ENCODE measurements at regions not wholly inside any gene's neighbourhood (a gene's known extent, or its start where the extent isn't known, plus 50 kb on each side); places are given as distances from the start of the nearest gene placed in this dataset.
A peak's percentile ranks its signal among the peaks of the same experiment; 100 is the strongest.

DNA sequence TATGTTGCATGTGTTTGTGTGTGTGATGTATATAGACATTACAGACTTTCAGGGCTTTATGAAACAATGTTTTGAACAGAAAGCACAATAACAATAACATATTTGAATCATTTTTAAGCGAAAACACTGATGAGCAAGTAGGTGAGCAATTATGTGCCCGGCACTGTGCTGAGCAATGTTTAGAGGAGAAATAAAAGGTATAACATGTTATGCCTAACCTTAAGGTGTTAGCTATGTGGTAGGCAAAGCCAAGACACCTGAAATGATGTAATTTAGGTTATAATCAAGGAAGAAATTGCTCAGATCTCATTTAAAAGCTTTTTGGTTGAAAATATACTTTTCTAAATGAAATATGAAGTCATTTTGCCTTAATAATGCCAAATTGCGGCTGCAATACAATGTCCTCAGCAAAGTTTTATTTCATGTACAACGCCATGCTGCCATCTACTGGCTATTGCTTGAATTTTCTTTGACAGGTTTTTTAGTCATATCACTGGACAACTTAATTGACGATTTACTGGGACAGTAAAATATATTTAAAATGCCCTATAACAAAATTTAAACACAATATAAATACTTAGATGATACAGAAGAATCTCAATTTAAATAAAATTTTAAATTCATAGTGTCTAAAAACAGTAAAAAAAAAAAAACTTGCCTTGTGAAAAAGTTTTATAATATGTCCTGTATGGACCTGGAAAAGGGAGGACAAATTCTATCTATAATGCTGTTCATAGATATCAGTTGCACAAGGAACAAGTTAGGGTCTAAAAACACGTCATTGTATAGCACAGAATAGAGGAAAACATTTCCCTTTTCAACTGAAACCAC is 131.1 kb upstream of the CDK1 start:
- ATAC-seq (ENCODE audit: low FRiP score) (no peak), DNase-seq (ENCODE audit: low spot score) (no peak)
- TF ChIP-seq, protein P1, sequence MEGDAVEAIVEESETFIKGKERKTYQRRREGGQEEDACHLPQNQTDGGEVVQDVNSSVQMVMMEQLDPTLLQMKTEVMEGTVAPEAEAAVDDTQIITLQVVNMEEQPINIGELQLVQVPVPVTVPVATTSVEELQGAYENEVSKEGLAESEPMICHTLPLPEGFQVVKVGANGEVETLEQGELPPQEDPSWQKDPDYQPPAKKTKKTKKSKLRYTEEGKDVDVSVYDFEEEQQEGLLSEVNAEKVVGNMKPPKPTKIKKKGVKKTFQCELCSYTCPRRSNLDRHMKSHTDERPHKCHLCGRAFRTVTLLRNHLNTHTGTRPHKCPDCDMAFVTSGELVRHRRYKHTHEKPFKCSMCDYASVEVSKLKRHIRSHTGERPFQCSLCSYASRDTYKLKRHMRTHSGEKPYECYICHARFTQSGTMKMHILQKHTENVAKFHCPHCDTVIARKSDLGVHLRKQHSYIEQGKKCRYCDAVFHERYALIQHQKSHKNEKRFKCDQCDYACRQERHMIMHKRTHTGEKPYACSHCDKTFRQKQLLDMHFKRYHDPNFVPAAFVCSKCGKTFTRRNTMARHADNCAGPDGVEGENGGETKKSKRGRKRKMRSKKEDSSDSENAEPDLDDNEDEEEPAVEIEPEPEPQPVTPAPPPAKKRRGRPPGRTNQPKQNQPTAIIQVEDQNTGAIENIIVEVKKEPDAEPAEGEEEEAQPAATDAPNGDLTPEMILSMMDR (IDR thresholded peaks at IDR 0.05), result peak in 1 of 3 donors; percentile 69

DNA sequence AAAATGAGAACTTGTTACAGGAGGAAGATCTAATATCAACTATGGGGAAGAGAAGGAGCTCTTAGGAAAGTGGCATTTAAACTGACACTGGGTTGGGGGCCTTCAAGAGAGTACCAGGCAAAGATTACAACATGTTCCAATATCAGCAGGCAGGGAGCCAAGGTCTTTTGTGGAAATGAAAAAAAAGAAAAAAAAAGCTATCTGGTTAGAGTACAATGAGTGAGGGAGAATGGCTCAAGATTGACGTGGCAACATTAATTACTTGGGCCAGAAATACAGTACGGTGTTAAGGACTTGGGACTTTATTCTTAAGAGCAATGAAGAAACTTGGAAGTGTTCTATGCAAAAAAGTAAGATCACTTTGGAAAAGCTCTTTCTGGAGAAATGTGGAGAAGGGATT is 132.3 kb upstream of the CDK1 start:
- DNase-seq (ENCODE audit: low spot score), result no peak
- TF ChIP-seq, protein P1 (IDR thresholded peaks at IDR 0.05), result no peak
- ATAC-seq (ENCODE audit: low FRiP score), result no peak

DNA sequence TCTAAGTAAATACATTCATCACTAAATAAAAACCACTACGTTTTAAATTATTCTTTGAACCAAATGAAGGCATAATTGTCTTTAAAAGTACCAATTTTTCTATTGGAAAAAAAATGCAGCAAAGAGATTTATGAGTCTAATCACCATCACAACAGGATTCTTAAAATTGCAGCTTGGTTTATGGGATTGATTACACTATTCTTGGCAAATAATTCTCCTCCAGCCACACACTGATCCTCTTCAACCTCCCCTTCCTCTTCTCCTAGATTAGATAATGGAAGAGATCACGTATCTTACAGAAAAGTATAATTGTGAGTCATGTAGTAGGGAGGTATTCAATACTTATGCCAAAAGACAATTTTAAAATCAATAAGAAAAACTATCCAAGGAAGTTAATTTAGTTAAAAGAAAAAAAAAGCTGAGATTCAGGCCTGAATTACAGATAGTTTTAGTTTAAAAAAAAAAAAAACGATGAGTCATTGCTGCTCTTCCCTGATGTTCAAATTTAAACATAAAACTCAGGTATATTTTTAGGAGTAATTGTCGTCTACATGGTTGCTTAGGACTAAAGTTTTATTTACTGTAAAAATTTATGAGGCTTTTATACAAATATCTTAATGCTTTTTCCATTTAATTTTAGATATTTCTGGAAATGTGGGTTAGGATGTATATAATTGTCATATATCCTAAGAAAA is 133.7 kb upstream of the CDK1 start:
- DNase-seq (ENCODE audit: low spot score) (no peak), ATAC-seq (ENCODE audit: low FRiP score) (no peak)
- TF ChIP-seq, protein P1 (IDR thresholded peaks at IDR 0.05), result no peak

DNA sequence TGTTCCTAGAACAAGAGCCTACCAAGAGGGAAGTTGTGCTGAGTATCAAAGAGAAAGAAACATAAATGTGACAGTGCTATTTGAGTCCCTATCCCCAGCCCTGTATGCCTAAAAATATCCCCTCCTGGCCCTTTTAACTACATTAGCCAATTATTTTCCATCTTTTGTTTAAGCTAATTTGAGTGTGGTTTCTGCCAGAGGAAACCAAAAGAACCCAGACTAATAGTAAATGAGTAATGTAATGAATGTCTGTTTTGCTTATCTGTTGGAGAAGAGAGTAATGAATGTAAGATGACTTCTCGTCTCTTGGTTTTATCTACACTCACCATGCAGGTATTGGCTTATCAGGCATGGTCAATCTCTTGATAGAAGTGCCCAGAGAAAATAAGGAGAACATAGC is 134.4 kb upstream of the CDK1 start:
- DNase-seq (ENCODE audit: low spot score), result no peak
- TF ChIP-seq, protein P1 (IDR thresholded peaks at IDR 0.05), result no peak
- ATAC-seq (ENCODE audit: low FRiP score), result no peak

DNA sequence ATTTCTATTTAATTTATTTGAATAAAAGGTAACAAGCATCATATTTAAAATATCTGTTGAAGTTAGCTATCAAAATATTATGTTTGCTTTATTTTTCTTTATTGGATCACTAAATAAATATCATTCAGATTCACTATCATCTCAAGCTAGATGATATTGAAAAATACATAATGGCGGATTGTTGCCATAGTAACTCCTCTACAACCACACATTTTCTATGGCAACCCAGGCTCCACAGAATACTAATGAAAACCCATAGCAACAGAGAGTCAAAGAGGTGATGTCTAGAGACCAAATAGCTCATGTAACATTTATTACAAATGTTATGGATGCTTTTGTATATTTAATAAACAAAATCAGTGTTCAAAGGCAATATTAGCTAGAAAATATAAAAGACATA is 148.9 kb upstream of the CDK1 start:
- TF ChIP-seq, protein P1 (IDR thresholded peaks at IDR 0.05), result no peak
- no peak for ATAC-seq (ENCODE audit: low FRiP score)
- no peak for DNase-seq (ENCODE audit: low spot score)

DNA sequence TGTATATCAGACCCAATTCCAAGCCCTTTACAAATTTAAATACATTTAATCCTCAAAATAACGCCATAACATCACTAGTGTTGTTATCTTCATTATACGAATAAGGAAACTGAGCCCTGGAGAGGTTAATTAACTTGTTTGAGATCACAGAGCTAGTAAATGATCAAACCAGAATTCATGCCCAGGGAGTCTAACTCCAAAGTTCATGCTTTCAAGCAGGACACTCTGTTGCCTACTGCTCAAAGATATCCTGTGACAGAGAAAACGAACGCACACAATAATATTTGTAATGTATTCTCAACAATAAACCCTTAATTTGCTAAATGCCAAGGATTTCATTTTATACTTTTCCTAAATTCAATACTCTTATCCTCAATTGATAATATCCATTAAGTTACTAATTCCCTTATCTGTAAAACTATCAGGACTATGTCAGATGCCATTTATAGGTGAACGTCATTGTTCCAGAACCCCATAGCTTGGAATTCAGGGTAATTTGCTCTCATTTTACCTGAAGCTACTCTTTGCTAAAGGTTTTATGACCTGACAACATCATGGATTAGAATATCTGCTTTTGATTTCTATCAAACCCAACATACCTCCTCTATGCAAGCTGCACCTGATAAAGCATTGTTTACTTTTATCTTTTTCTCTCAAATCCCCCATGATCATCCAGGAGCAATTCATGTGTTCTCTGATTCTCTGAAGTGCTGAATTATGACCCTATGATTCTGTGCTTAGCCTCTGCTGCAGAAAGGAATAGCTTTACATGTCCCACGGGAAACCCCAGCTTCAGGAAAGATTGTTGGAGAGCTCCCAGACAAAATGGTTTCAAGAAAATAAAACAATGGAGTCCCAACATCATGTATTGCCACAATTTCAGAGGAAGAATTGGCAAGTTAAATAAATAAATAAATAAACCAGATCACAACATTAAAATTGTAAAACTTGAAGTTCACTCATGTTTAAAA is 150.2 kb upstream of the CDK1 start:
- no peak for ATAC-seq (ENCODE audit: low FRiP score)
- DNase-seq (ENCODE audit: low spot score), result no peak
- TF ChIP-seq, protein P1 (IDR thresholded peaks at IDR 0.05), result no peak

All from omental fat pad (tissue), 3 donors.